GM12878 (cell line): ENCODE measurements at regions not wholly inside any gene's neighbourhood (a gene's known extent, or its start where the extent isn't known, plus 50 kb on each side); places are given as distances from the start of the nearest gene placed in this dataset.

Experiments
- ATAC-seq: fragments of 200-7000 bp; cut with Tn5 transposase; 3 replicates; pipeline ENCODE4 v1.9.1; 2020; ENCODE audit warnings: mild to moderate bottlenecking, moderate library complexity
- BruUV-seq: library from RNA; stranded (reverse); fragments of 400-500 nt; replicated peaks from 2 replicates; lab custom pipeline; 2021; lab: Mats Ljungman, UMichigan
- CTCF ChIA-PET: fragments of 300-600 bp; sonication (Branson Sonifier 250); formaldehyde crosslinking; extraction: SDS; loops from one replicate; lab custom pipeline; 2021; ENCODE audit warnings: inconsistent platforms; lab: Yijun Ruan, JAX
- POLR2A ChIA-PET: fragments of 350-600 bp; formaldehyde crosslinking; extraction: SDS; loops from one replicate; lab custom pipeline; 2021; ENCODE audit warnings: inconsistent platforms; lab: Charles Lee
- RAD21 ChIA-PET: fragments of 300-600 bp; sonication (Branson Sonifier 250); formaldehyde crosslinking; loops from one replicate; lab custom pipeline; 2023; ENCODE audit warnings: antibody characterized with exemption; ENCODE audit not compliant: unreplicated experiment; lab: Charles Lee
- SMC1A ChIA-PET: fragments of 300-600 bp; sonication (Branson Sonifier 250); formaldehyde crosslinking; loops from one replicate; lab custom pipeline; 2023; ENCODE audit not compliant: unreplicated experiment, uncharacterized antibody; lab: Charles Lee
- DNase-seq: peaks from one replicate; pipeline ENCODE4 v3.0.0-alpha.2; 2011; ENCODE audit warnings: low read depth, low spot score
- FAIRE-seq: peaks from 3 replicates; lab custom pipeline; 2011; peaks lifted over from hg19 to GRCh38; lab: Jason Lieb, UNC
- H2AFZ ChIP-seq: 2 replicates; pipeline ENCODE4 v1.6.0; 2011; ENCODE audit warnings: low read depth, low read length, control low read depth; ENCODE audit not compliant: control insufficient read depth
- H3K27ac ChIP-seq: 2 replicates; pipeline ENCODE4 v1.5.1; 2011; ENCODE audit warnings: control low read depth; ENCODE audit not compliant: control insufficient read depth, insufficient read depth
- H3K27me3 ChIP-seq, 2 experiments: replicated peaks in 1 of 2; 2 replicates each; pipeline versions ENCODE4 v1.6.0 to v1.6.1; 2011; ENCODE audit warnings: low read length in 1 of 2; ENCODE audit not compliant: control insufficient read depth in 2 of 2, insufficient read depth in 2 of 2
- H3K36me3 ChIP-seq, 2 experiments: 2 replicates each; pipeline ENCODE4 v1.5.1; 2011; ENCODE audit warnings: low read length in 1 of 2; ENCODE audit not compliant: control insufficient read depth in 2 of 2, insufficient read depth in 2 of 2
- H3K4me1 ChIP-seq: 2 replicates; pipeline ENCODE4 v1.6.1; 2011; ENCODE audit warnings: mild to moderate bottlenecking, low read length, moderate library complexity, mixed read lengths; ENCODE audit not compliant: control insufficient read depth, insufficient read depth
- H3K4me2 ChIP-seq: 2 replicates; pipeline ENCODE4 v1.6.0; 2011; ENCODE audit warnings: control low read depth; ENCODE audit not compliant: control insufficient read depth, insufficient read depth
- H3K4me3 ChIP-seq: fragments of 200-600 bp; sonication (generic); 2 replicates; pipeline ENCODE4 v1.5.1; 2016
- H3K79me2 ChIP-seq: 2 replicates; pipeline ENCODE4 v1.6.0; 2011; ENCODE audit warnings: low read length; ENCODE audit not compliant: control insufficient read depth, insufficient read depth
- H3K9ac ChIP-seq: 2 replicates; pipeline ENCODE4 v1.8.0; 2011; ENCODE audit warnings: low read length, control low read depth, mixed read lengths; ENCODE audit not compliant: control insufficient read depth, insufficient read depth
- H3K9me3 ChIP-seq: replicated peaks from 3 replicates; pipeline ENCODE4 v1.5.1; 2011; ENCODE audit warnings: mild to moderate bottlenecking, low read length; ENCODE audit not compliant: control insufficient read depth, insufficient read depth
- H4K20me1 ChIP-seq: 2 replicates; pipeline ENCODE4 v1.6.0; 2011; ENCODE audit not compliant: control insufficient read depth, insufficient read depth
- DPF2 ChIP-seq: fragments of 450-650 bp; IDR thresholded peaks from 2 replicates; pipeline ENCODE4 v1.6.1; 2017; ENCODE audit warnings: mild to moderate bottlenecking
- EED ChIP-seq: sonication (generic); IDR thresholded peaks from 2 replicates; pipeline ENCODE4 v1.6.1; 2016; ENCODE audit warnings: antibody characterized with exemption, low read depth
- ESRRA ChIP-seq: IDR thresholded peaks from 2 replicates; pipeline ENCODE4 v1.6.1; 2012; ENCODE audit warnings: mild to moderate bottlenecking, low read length, improper control_type of control experiment
- ETV6 ChIP-seq, 2 experiments: fragments of 450-650 bp in 1 of 2; IDR thresholded peaks in 1 of 2; conservative IDR thresholded peaks in 1 of 2; 2 replicates each; pipeline ENCODE4 v1.6.1; 2014; ENCODE audit warnings: antibody characterized with exemption in 1 of 2, borderline replicate concordance in 1 of 2, low read depth in 1 of 2, mild to moderate bottlenecking in 1 of 2, moderate library complexity in 1 of 2
- GABPA ChIP-seq: IDR thresholded peaks from 2 replicates; pipeline ENCODE4 v1.6.1; 2014; ENCODE audit warnings: antibody characterized with exemption, low read depth, mild to moderate bottlenecking, inconsistent platforms
- GATAD2B ChIP-seq: fragments of 450-650 bp; conservative IDR thresholded peaks from 2 replicates; pipeline ENCODE4 v1.6.1; 2017; ENCODE audit warnings: low read depth, mild to moderate bottlenecking, moderate library complexity
- MEF2A ChIP-seq: IDR thresholded peaks from 2 replicates; pipeline ENCODE4 v1.6.1; 2011; ENCODE audit warnings: low read depth, mild to moderate bottlenecking, low read length, moderate library complexity; ENCODE audit not compliant: insufficient read depth
- MTA2 ChIP-seq: fragments of 450-650 bp; IDR thresholded peaks from 2 replicates; pipeline ENCODE4 v1.6.1; 2016; ENCODE audit warnings: low read depth, mild to moderate bottlenecking, moderate library complexity
- NFYB ChIP-seq: IDR thresholded peaks from 2 replicates; pipeline ENCODE4 v1.6.1; 2011; ENCODE audit warnings: low read depth, mild to moderate bottlenecking, low read length, improper control_type of control experiment, moderate library complexity; ENCODE audit not compliant: insufficient read depth
- POLR2A ChIP-seq: IDR thresholded peaks from 2 replicates; pipeline ENCODE4 v1.6.1; 2011; ENCODE audit warnings: low read depth, mild to moderate bottlenecking, low read length
- SRF ChIP-seq, 2 experiments: IDR thresholded peaks; 2 replicates each; pipeline ENCODE4 v1.6.1; 2011; ENCODE audit warnings: low read depth in 2 of 2, low read length in 2 of 2, mild to moderate bottlenecking in 1 of 2, moderate library complexity in 1 of 2
- TAF1 ChIP-seq: IDR thresholded peaks from 2 replicates; pipeline ENCODE4 v1.6.1; 2011; ENCODE audit warnings: mild to moderate bottlenecking, low read depth, low read length, borderline replicate concordance
- TBL1XR1 ChIP-seq: IDR thresholded peaks from 2 replicates; pipeline ENCODE4 v1.6.1; 2012; ENCODE audit warnings: low read depth, low read length, improper control_type of control experiment
- TCF7 ChIP-seq: IDR thresholded peaks from 2 replicates; pipeline ENCODE4 v1.6.1; 2014; ENCODE audit warnings: antibody characterized with exemption, borderline replicate concordance
- ZNF217 ChIP-seq: fragments of 450-650 bp; IDR thresholded peaks from 2 replicates; pipeline ENCODE4 v1.6.1; 2017; ENCODE audit warnings: antibody characterized with exemption, mild to moderate bottlenecking
- WGBS: methylation state at CpG from one replicate; pipeline ENCODE4 v1.1.6; 2016; ENCODE audit warnings: low lambda C conversion rate; ENCODE audit not compliant: insufficient replicate concordance, insufficient coverage; ENCODE audit errors: missing lambda C conversion rate; 5-methylcytosine and 5-hydroxymethylcytosine counted together
- in situ Hi-C: fragments of 300-500 bp; cut with MboI; formaldehyde crosslinking; loops from 9 replicates; pipeline ENCODE4 v1.14.3; 2018; ENCODE audit warnings: mixed read lengths
- intact Hi-C: fragments of 100-400 bp; cut with micrococcal nuclease; formaldehyde crosslinking; loops from one replicate; pipeline ENCODE4 v1.14.2; 2022; ENCODE audit not compliant: unreplicated experiment
- TF ChIP-seq, protein P1 (sequence below): IDR thresholded peaks from 2 replicates; pipeline ENCODE4 v1.6.1; 2012; ENCODE audit warnings: low read depth, low read length, improper control_type of control experiment
- TF ChIP-seq, protein P2 (sequence below): fragments of 150-350 bp; IDR thresholded peaks from 2 replicates; pipeline ENCODE4 v1.6.1; 2016; ENCODE audit warnings: low read depth, low read length
- TF ChIP-seq, protein P3 (sequence below): IDR thresholded peaks from 2 replicates; pipeline ENCODE4 v1.6.1; 2012; ENCODE audit warnings: mild to moderate bottlenecking, low read depth, low read length

DNA sequence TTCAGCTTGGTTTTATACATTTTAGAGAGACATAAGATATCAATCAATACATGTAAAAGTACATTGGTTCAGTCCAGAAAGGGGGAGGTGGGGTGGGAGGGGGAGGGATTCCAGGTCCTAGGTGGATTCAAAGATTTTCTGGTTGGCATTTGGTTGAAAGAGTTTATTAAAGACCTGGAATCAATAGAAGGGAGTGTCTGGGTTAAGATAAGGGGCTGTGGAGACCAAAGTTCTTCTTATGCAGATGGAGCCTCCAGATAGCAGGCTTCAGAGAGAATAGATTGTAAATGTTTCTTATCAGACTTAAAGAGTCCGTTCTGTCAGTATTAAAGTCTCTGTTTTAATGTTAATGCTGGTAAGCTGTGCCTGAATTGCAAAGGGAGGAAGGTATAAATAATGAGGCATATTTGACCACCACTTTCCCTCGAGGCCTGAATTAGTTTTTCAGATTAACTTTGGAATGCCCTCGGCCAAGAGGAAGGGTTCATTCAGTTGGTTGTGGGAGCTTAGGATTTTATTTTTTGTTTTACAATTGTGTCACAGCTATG lies 169.9 kb downstream of the AASDH start (continued):
- TF ChIP-seq MEF2A (no peak), MTA2 (no peak), EED (no peak), SRF (IDR thresholded peaks at IDR 0.05; ENCODE audit: low read depth in 2 of 2, low read length in 2 of 2) (no peak), TAF1 (no peak)
- TF ChIP-seq, protein P1, sequence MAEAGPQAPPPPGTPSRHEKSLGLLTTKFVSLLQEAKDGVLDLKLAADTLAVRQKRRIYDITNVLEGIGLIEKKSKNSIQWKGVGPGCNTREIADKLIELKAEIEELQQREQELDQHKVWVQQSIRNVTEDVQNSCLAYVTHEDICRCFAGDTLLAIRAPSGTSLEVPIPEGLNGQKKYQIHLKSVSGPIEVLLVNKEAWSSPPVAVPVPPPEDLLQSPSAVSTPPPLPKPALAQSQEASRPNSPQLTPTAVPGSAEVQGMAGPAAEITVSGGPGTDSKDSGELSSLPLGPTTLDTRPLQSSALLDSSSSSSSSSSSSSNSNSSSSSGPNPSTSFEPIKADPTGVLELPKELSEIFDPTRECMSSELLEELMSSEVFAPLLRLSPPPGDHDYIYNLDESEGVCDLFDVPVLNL: no peak

DNA sequence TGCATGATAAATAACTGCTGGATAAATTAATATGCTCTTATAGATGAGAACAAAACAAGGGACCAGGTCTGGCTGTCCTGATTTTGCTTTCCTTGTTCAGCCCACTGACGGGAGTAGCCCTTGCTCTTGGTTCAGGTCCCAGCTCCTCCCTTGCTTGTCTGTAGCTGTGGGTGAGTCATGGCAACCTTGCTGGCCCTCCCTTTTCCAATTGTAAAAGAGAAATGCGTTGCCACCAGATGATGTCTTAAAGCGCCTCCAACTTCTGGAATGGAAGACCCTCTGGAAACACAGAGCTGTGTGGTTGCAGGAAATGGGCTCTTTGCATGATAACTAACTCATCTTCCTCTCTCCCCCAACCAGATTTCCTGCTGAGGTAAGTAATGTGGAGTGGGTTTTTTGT lies 171.4 kb downstream of the AASDH start:
- 44% methylated on average over 3 of the region's 3 CpGs for WGBS
- in situ Hi-C loops: no loop called here
- ATAC-seq: no peak
- H3K4me2 ChIP-seq: no peak overlapping the region
- no peak overlapping the region for H3K27ac ChIP-seq
- no peaks in the 10 kb centered on the region; the same call in 1 of the 3 replicates for H3K9me3 ChIP-seq
- H3K27me3 ChIP-seq: no peaks in the 10 kb centered on the region
- no peaks in the 10 kb centered on the region for H4K20me1 ChIP-seq
- no peaks in the 10 kb centered on the region for H3K79me2 ChIP-seq
- ChIA-PET CTCF (no interaction called here), RAD21 (no interaction called here), POLR2A (no interaction called here), SMC1A (no interaction called here)
- no peak overlapping the region for H2AFZ ChIP-seq
- FAIRE-seq: no peak
- no peak overlapping the region for H3K9ac ChIP-seq
- no peaks in the 10 kb centered on the region for H3K4me1 ChIP-seq
- DNase-seq: no peak
- H3K4me3 ChIP-seq: no peak overlapping the region
- intact Hi-C loops: no loop called here
- BruUV-seq: no TSS peak
- no peaks in the 10 kb centered on the region for H3K36me3 ChIP-seq
- TF ChIP-seq, protein P2, sequence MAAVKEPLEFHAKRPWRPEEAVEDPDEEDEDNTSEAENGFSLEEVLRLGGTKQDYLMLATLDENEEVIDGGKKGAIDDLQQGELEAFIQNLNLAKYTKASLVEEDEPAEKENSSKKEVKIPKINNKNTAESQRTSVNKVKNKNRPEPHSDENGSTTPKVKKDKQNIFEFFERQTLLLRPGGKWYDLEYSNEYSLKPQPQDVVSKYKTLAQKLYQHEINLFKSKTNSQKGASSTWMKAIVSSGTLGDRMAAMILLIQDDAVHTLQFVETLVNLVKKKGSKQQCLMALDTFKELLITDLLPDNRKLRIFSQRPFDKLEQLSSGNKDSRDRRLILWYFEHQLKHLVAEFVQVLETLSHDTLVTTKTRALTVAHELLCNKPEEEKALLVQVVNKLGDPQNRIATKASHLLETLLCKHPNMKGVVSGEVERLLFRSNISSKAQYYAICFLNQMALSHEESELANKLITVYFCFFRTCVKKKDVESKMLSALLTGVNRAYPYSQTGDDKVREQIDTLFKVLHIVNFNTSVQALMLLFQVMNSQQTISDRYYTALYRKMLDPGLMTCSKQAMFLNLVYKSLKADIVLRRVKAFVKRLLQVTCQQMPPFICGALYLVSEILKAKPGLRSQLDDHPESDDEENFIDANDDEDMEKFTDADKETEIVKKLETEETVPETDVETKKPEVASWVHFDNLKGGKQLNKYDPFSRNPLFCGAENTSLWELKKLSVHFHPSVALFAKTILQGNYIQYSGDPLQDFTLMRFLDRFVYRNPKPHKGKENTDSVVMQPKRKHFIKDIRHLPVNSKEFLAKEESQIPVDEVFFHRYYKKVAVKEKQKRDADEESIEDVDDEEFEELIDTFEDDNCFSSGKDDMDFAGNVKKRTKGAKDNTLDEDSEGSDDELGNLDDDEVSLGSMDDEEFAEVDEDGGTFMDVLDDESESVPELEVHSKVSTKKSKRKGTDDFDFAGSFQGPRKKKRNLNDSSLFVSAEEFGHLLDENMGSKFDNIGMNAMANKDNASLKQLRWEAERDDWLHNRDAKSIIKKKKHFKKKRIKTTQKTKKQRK: no peak
- no peak for TF ChIP-seq ZNF217
- no peak for TF ChIP-seq ESRRA
- TF ChIP-seq TBL1XR1: no peak
- no peak for TF ChIP-seq NFYB
- no peak for TF ChIP-seq GATAD2B
- no peak for TF ChIP-seq POLR2A
- TF ChIP-seq ETV6 (conservative IDR thresholded peaks at IDR 0.05 in 1 of 2, IDR thresholded peaks at IDR 0.05 in 1 of 2; ENCODE audit: borderline replicate concordance in 1 of 2, low read depth in 1 of 2): no peak
- TF ChIP-seq GABPA: no peak
- TF ChIP-seq, protein P3, sequence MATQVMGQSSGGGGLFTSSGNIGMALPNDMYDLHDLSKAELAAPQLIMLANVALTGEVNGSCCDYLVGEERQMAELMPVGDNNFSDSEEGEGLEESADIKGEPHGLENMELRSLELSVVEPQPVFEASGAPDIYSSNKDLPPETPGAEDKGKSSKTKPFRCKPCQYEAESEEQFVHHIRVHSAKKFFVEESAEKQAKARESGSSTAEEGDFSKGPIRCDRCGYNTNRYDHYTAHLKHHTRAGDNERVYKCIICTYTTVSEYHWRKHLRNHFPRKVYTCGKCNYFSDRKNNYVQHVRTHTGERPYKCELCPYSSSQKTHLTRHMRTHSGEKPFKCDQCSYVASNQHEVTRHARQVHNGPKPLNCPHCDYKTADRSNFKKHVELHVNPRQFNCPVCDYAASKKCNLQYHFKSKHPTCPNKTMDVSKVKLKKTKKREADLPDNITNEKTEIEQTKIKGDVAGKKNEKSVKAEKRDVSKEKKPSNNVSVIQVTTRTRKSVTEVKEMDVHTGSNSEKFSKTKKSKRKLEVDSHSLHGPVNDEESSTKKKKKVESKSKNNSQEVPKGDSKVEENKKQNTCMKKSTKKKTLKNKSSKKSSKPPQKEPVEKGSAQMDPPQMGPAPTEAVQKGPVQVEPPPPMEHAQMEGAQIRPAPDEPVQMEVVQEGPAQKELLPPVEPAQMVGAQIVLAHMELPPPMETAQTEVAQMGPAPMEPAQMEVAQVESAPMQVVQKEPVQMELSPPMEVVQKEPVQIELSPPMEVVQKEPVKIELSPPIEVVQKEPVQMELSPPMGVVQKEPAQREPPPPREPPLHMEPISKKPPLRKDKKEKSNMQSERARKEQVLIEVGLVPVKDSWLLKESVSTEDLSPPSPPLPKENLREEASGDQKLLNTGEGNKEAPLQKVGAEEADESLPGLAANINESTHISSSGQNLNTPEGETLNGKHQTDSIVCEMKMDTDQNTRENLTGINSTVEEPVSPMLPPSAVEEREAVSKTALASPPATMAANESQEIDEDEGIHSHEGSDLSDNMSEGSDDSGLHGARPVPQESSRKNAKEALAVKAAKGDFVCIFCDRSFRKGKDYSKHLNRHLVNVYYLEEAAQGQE: no peak
- TF ChIP-seq DPF2: no peak
- no peak for TF ChIP-seq TCF7
